HG03457 (cell line): ENCODE measurements at regions not wholly inside any gene's neighbourhood (a gene's known extent, or its start where the extent isn't known, plus 50 kb on each side); places are given as distances from the start of the nearest gene placed in this dataset.
"Not testable (repeated sequence)": the region's sequence is repeated elsewhere in the genome, so short reads cannot be mapped to it uniquely, and the experiment has no call there.

ENCODE experiments used
- ATAC-seq: cut with Tn5 transposase; IDR thresholded peaks from one replicate; pipeline ENCODE4 v1.9.1; 2021; ENCODE audit warnings: moderate number of reproducible peaks; ENCODE audit not compliant: unreplicated experiment

DNA sequence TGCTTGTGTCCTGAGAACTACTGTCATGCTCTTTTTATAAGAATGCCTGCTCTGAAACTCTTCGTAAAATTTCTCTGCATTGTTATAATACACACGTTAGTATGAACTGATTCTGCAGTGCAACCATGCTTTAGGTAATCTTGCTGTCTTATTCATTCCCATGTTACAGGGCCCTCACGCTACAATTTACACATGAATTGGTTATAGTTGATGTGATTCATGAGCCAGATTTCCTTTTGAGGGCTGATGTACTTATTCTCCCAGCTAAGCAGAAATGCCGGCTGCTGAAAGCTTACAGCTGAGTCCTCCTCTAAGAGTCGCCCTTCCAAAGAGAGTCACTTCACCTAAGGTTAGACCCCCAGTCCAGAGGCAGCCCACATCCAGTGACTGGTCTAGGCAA is 233.5 kb upstream of the PCSK5 start:
- no peak for ATAC-seq

GRCh38 chr9:75658301-75658905 is 232.1 kb upstream of the PCSK5 start:
- ATAC-seq: no peak

DNA sequence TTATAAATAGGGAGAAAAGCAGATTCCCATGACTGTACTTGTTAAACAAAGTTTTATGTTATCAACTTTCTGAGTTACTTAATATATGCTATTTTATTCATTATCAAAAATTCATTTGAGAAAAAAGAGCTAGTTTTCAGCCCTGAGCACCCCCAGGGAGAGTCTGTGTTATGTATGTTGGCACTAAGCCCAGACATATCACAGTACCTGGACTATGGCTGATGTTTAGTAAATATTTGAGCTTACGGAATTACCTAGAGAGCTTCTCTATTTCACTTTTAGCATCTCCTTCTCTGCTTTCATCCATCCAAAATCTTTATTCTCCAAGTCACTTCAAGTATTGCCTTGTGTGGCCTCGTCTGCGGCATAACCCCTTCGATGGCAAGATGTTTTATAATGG is 225.9 kb upstream of the PCSK5 start:
- ATAC-seq: no peak

- no peak for ATAC-seq
These were observed 223.5 kb upstream of the PCSK5 start for GRCh38 chr9:75666856-75667554.

DNA sequence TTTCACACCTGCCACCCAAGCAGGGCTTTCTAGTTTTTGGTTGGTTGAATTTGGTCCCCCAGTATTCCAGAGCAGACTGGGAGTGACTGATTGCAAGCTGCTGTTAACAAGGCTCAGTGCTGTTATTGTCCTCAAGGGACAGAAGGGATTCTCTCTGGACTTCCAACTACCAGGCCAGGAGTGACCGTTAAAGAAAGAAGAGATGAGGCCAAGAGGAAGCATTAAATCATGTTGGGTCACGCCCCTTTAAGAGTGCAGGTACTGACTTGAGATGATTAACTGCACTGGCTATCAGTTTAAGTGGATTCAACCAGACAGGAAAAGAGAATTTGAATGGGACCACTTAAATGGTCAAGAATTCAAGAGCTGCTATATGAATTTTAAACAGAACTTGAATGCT is 220.8 kb upstream of the PCSK5 start:
- no peak for ATAC-seq

DNA sequence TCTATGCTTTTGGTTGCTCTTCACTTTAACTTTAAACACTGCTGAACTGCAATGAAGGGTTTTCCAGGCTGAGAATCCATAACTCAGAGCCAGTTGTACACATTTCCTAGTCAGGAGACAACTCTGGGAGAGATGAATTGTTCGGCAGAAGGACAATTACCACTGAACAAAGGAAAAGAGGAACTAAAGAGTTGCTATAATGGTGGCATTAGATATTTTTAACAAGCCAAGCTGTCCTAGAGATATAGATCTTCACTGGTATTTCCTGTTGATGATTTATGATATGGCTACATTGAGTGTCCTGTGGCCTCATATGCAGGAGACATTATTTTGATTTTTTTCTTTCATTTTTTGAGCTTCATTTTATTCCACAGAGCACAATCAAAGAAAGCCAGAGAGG is 219.1 kb upstream of the PCSK5 start:
- ATAC-seq: no peak

DNA sequence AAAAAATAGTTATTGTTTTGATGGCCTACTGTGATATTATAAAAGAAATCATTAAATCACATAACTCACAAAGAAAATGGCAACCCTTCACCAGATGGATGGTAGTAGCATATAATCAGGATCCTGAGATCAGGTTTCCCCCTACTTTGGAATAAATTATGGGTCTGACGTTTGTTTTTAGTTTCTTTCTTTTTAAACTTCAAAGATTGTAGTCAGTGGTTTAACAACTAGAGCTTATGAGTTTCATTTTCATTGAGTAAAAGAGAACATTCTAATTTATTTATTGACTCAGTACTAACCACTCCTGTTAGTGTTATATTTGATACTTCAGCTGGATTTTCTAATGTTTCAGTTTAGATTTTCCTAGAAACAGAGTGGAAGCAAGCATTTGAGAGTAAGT is 218.0 kb upstream of the PCSK5 start:
- no peak for ATAC-seq

DNA sequence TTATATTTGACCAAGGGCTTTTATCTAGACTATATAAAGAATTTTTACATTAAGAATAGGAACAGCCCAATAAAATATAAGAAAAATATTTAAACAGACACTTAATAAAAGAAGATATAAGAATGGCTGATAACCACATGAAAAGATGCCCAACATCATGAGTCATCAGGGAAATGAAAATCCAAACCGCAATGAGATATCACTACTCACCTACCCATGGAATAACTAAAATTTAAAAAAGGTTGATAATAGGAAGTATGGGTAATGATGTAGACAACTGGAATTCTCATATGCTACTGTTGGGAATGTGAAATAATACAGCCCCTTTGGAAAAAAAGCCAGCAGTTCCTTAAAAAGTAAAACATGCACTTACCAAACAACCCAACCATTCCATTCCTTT is 206.9 kb upstream of the PCSK5 start:
- ATAC-seq: no peak

DNA sequence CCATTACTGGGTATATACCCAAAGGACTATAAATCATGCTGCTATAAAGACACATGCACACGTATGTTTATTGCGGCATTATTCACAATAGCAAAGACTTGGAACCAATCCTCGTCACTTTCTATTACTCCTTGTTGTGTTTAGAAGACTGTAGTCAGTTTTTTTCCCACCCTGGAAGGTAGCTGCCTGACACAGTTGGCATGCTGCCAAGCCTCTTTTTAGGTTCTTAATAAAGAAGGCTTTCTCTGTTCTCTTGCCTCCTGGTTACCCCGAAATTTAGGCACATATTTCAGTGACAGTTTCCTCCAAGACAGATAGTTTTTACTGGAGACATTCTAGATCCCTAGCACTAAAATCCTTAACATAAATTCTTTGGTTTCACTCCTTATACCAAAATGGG is 205.4 kb upstream of the PCSK5 start:
- no peak for ATAC-seq

GRCh38 chr9:75687359-75687953 is 203.0 kb upstream of the PCSK5 start:
- no peak for ATAC-seq

DNA sequence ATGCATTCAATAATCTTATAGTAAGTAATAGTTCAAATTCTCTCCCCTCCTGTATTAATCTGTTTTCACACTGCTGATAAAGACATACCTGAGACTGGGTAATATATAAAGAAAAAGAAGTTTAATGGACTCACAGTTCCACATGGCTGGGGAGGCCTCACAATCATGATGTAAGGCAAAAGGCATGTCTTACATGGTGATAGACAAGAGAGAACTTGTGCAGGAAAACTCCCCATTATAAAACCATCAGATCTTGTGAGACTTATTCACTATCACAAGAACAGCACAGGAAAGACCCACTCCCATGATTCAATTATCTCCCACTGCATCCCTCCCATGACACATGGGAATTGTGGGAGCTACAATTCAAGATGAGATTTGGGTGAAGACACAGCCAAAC is 199.9 kb upstream of the PCSK5 start:
- not testable (repeated sequence) for ATAC-seq

DNA sequence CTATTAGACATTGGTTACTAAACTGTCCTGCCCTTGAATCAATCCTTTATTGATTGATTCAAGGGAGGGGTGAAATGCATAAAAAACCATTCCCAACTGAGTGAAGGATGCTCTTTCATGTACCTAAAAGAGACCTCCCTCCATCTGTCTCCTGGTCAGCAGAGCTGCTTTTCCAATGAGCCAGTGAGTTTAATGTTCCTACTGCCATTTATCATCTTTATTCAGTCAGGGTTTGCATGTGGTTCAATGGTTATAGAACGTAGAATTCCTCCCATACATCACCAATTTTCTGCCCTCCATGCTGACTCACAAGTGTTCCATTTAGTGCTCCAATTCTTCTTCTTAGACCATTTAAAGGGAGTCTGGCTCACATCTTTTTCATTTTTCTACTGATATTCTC is 199.1 kb upstream of the PCSK5 start:
- ATAC-seq: no peak

DNA sequence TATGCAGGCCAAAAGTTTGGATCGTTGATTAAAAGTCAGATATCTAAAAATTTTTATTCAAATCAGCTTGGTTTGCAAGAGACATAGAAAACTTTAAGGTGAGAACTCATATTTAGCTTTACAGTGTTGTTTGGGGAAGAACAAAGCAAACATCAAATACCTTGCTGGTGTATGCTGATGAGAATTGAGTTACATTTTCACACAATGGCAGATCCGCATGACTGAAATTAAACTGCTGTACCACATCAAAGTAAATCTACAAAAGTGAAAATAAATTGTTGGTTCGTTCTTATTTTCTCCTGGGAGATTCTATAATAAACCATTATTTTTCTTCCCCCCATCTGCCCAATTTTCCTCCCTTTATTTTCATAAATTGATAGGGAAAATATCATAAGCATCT is 198.2 kb upstream of the PCSK5 start:
- no peak for ATAC-seq

GRCh38 chr9:75695921-75696320 is 194.6 kb upstream of the PCSK5 start:
- ATAC-seq: no peak

DNA sequence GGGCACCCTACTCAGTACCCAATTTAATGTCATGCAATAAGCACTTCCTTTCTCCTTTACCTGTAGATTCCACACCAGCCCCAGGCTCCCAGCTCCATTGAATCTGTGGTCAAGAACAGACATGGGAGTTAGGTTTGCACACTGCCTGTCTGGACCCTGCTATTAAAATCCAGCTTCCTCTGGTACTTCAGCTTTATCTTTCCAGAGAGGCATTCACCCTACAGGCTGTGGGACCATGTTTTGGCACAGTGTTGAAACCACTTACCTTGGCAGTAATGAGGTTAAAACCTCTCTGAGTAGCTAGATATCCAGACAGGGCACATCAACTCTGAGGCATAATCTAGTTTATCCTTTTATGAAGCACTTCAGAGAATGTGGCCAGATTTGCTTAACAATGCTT is 191.5 kb upstream of the PCSK5 start:
- ATAC-seq: no peak

- no peak for ATAC-seq
These were observed 190.7 kb upstream of the PCSK5 start for GRCh38 chr9:75699625-75700251.

- ATAC-seq: no peak
These were observed 190.2 kb upstream of the PCSK5 start for GRCh38 chr9:75700252-75700640.

DNA sequence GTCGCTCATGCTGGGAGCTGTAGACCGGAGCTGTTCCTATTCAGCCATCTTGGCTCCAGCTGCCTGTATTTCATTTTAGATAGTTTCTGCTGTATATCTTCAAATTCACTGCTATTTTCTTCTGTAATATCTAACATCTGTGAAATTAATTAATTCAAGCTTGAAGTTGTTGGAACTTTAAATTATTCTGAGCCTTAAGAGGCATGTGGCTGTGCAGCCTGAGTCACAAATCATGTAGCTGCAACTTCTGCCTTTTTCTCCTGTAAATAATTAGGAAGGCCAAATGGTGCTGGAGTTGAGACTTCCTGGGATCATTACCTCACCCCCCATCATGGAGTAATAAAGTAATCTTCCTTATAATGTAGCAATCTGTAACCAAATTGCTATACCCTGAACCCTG is 183.3 kb upstream of the PCSK5 start:
- no peak for ATAC-seq

DNA sequence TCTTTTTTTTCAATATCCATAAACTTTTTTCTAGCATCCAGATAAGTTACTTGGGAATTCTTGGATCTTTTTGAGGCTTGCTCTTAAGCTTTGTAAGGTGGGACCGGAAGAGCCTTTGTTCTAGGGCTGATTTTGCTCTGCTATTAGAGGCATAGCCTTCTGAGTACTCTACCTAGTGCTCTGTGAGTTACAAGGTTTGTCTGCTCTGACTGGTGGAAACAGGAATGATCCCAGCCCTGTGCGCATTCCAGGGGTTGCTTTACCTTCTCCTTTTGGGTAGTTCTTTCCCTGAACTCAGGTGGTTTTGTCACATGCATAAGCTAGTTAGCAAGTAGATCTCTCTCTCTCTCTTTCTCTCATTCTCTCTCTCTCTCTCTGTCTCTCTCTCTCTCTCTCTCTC is 180.8 kb upstream of the PCSK5 start:
- no peak for ATAC-seq

- no peak for ATAC-seq
These were observed 177.8 kb upstream of the PCSK5 start for GRCh38 chr9:75712700-75713099.

- ATAC-seq: no peak
These were observed 177.1 kb upstream of the PCSK5 start for GRCh38 chr9:75713335-75713734.

- no peak for ATAC-seq
These were observed 175.1 kb upstream of the PCSK5 start for GRCh38 chr9:75715360-75715759.
